Urinary bladder (tissue), 3 donors: ENCODE measurements at regions not wholly inside any gene's neighbourhood (a gene's known extent, or its start where the extent isn't known, plus 50 kb on each side); places are given as distances from the start of the nearest gene placed in this dataset.

Experiments used
- DNase-seq: peaks from one replicate; pipeline ENCODE4 v3.0.0-alpha.2; 2015; ENCODE audit errors: extremely low spot score
- H3K27ac ChIP-seq: one replicate; pipeline ENCODE4 v1.5.1; 2013; ENCODE audit warnings: low read depth, mild to moderate bottlenecking, moderate library complexity
- H3K36me3 ChIP-seq: one replicate; pipeline ENCODE4 v1.6.1; 2013; ENCODE audit warnings: mild to moderate bottlenecking, moderate library complexity; ENCODE audit not compliant: insufficient read depth
- H3K4me1 ChIP-seq: one replicate; pipeline ENCODE4 v1.6.1; 2013; ENCODE audit warnings: mild to moderate bottlenecking, moderate library complexity; ENCODE audit not compliant: insufficient read depth
- H3K4me3 ChIP-seq: one replicate; pipeline ENCODE4 v1.5.1; 2013; ENCODE audit warnings: low read depth, low read length
- WGBS: extraction: QIAGEN DNeasy Blood & Tissue Kit; methylation state at CpG from one replicate; pipeline ENCODE4 v1.1.7; 2013; 5-methylcytosine and 5-hydroxymethylcytosine counted together
- donor health status: healthy with polysubstance abuse.
- donor health status: healthy.

- H3K27ac ChIP-seq, result no peak overlapping the region
- H3K36me3 ChIP-seq, result no peaks in the 10 kb centered on the region
- 93% methylated on average over 4 of the region's 4 CpGs for WGBS
- no peaks in the 10 kb centered on the region for H3K4me1 ChIP-seq
- H3K4me3 ChIP-seq, result no peak overlapping the region
- no peak for DNase-seq
These were observed 122.4 kb upstream of the OSMR start for GRCh38 chr5:38723426-38723825.

DNA sequence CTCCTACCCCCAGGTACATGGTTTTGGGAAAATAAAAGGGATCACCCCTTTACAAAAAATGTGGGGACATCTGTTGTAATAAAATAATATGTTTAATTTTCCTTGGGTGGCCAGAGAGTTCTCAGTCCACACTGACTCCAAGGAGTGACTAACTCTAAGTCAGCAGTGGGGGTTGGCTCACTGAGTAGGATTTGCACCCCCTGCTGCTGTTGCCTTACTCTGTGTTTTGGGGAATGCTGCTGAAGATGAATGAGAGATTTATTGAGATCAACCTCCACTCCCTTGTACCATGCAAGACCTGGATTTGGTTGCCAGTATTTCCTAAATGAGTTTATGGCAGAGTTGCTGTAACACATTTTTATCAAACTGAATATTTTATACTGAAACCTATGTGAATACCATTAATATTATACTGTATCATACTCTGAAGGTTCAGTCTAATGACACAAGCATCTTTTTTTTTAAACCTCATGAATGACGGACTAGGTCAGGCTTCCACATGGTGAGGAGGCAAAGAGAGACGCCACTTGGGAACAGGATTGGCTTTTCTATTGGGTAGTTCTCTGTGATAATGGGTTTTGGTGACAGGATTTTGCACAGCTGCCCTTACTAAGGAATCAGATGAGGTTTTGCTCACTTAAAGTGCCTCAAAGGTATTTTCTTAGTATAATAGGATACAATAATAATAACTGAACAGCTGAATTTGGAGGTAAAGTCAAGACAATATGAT lies 121.3 kb upstream of the OSMR start:
- Histone ChIP-seq H3K4me3 (no peak overlapping the region), H3K4me1 (no peaks in the 10 kb centered on the region), H3K27ac (no peak overlapping the region), H3K36me3 (no peaks in the 10 kb centered on the region)
- 97% methylated on average over 2 of the region's 2 CpGs for WGBS
- DNase-seq, result no peak

GRCh38 chr5:38725371-38725865 lies 120.4 kb upstream of the OSMR start:
- 72% methylated on average over 10 of the region's 10 CpGs for WGBS
- Histone ChIP-seq H3K27ac (no peak overlapping the region), H3K4me3 (no peak overlapping the region), H3K4me1 (no peaks in the 10 kb centered on the region), H3K36me3 (no peaks in the 10 kb centered on the region)
- DNase-seq, result no peak

DNA sequence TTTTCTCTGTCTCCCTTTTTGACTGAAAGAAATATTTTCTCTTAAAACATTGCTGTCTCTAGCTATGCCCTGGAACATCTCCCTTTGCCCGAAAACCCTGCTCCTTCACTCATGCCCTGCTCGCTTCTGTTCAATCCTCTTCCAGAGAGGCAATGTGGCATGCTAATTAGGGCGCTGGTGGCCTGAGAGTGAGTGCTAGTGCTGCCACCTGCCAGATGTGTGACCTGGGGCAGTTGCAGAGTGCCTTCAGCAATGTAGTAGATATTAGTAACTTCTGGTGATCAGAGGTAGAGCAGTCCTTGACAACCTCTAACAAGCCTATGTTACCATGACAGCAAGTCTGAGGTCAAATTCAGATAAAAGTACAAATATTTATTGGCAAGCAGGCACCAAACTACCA lies 119.5 kb upstream of the OSMR start:
- no peaks in the 10 kb centered on the region for H3K4me1 ChIP-seq
- no peaks in the 10 kb centered on the region for H3K36me3 ChIP-seq
- DNase-seq, result no peak
- H3K27ac ChIP-seq, result no peak overlapping the region
- no peak overlapping the region for H3K4me3 ChIP-seq
- 81% methylated on average over 3 of the region's 3 CpGs for WGBS

DNA sequence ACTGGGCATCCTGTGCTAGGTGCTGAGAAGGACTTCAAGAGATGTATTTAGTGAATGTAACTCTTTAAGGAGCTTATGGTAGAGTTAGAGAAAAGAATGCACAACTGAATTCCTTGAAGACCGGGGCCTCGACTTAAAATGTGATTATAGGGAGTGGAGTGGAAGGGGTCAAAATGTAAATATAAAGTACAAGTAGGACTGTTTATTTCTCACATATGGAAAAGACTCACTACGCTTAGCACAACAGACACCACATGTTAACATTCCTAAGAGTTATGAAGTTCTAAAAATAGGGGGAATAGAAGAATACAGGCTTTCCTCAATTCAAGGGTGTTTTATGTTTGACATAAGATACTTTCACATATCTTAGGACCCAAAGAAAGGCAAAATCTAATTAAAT lies 117.8 kb upstream of the OSMR start:
- no peak for DNase-seq
- Histone ChIP-seq H3K4me3 (no peak overlapping the region), H3K36me3 (no peaks in the 10 kb centered on the region), H3K27ac (no peak overlapping the region), H3K4me1 (no peaks in the 10 kb centered on the region)
- whole genome bisulfite sequencing, result 41% methylated on average over 3 of the region's 3 CpGs

GRCh38 chr5:38731461-38731860 lies 114.4 kb upstream of the OSMR start:
- H3K36me3 ChIP-seq, result no peaks in the 10 kb centered on the region
- no peaks in the 10 kb centered on the region for H3K4me1 ChIP-seq
- 63% methylated on average over 4 of the region's 4 CpGs for WGBS
- H3K4me3 ChIP-seq, result no peak overlapping the region
- DNase-seq, result no peak
- H3K27ac ChIP-seq, result no peak overlapping the region

DNA sequence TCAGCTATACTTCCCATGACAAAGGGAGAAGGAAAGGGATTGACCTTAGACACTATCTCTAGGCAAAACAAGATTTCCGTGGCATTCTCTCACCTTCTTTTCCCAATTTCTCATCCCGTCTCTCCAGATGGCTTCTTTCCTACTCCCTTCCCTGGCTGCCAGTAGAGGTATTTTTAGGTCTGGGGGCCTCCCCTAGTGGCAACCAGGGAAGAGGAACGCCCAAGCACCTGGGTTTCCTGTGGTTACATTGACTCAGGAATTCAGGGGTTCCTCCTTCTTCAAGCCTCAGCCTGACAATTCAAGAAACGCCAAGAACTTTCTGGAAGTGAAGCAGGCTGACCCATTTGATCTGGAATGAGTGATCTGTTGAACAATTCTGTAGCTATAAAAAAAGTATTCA lies 111.5 kb upstream of the OSMR start:
- no peaks in the 10 kb centered on the region for H3K36me3 ChIP-seq
- no peak overlapping the region for H3K27ac ChIP-seq
- H3K4me1 ChIP-seq, result no peaks in the 10 kb centered on the region
- DNase-seq, result no peak
- 83% methylated on average over 4 of the region's 4 CpGs for WGBS
- no peak overlapping the region for H3K4me3 ChIP-seq

GRCh38 chr5:38736089-38736488 lies 109.7 kb upstream of the OSMR start:
- Histone ChIP-seq H3K36me3 (no peaks in the 10 kb centered on the region), H3K4me1 (no peaks in the 10 kb centered on the region), H3K4me3 (no peak overlapping the region), H3K27ac (no peak overlapping the region)
- WGBS, result 64% methylated on average over 2 of the region's 2 CpGs
- DNase-seq, result no peak

GRCh38 chr5:38737976-38738375 lies 107.8 kb upstream of the OSMR start:
- H3K27ac ChIP-seq, result no peak overlapping the region
- H3K4me3 ChIP-seq, result no peak overlapping the region
- no peaks in the 10 kb centered on the region for H3K36me3 ChIP-seq
- H3K4me1 ChIP-seq, result no peaks in the 10 kb centered on the region
- 96% methylated on average over 6 of the region's 6 CpGs for WGBS
- DNase-seq, result no peak

DNA sequence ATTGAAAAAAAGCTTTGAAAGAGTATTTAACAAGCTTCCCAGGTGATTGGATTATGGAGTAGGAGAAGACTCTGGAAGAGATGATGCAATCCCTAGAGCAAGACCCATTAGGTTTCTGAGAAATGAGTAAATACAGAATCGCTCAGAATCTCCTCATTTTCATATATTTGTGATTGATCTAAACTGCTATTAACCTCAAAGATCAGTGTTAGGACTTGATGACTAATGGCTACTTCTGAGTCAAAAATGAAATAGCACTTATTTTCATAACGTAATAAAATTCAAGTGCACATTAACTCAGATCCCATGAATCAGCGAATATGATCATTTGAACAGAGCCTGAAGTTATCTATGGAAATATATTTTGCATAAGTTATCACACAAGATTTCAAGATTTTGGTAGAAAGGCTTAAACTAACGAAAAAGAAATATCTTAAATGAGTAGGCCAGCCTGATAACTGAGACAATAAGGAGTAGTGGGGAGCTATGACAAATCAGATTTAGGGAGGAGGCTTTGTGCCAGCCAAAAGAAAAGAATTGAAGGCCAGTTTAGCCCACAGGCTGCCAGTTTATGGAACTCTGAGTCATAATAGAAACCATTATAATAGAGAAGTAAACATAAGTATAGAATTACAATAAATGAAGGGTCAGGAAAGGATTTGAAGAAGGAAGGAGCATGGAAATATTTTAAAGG lies 106.7 kb upstream of the OSMR start:
- no peaks in the 10 kb centered on the region for H3K4me1 ChIP-seq
- WGBS, result 94% methylated on average over 4 of the region's 4 CpGs
- H3K4me3 ChIP-seq, result no peak overlapping the region
- no peak overlapping the region for H3K27ac ChIP-seq
- DNase-seq, result no peak
- no peaks in the 10 kb centered on the region for H3K36me3 ChIP-seq

- WGBS, result 88% methylated on average over 1 of the region's 1 CpG
- no peak overlapping the region for H3K4me3 ChIP-seq
- H3K27ac ChIP-seq, result no peak overlapping the region
- H3K36me3 ChIP-seq, result no peaks in the 10 kb centered on the region
- DNase-seq, result no peak
- H3K4me1 ChIP-seq, result no peaks in the 10 kb centered on the region
These were observed 106.1 kb upstream of the OSMR start for GRCh38 chr5:38739705-38740045.

DNA sequence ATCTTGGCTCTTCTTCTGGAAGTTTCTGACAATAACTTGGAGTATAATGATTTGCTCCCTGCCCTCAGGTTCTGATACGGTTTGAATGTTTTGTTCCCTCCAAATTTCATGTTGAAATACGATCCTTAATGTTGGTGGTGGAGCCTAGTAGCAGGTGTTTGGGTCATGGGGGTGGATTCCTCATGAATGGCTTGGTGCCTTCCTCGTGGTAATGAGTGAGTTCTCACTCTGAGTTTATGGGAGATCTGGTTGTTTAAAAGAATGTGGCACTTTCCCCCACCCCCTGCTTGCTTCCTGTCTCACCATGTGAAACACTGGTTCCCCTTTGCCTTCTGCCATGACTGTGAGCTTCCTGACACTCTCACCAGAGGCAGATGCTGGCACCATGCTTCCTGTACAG lies 103.0 kb upstream of the OSMR start:
- Histone ChIP-seq H3K36me3 (no peaks in the 10 kb centered on the region), H3K27ac (no peak overlapping the region), H3K4me3 (no peak overlapping the region), H3K4me1 (no peaks in the 10 kb centered on the region)
- no peak for DNase-seq
- 81% methylated on average over 3 of the region's 3 CpGs for WGBS

DNA sequence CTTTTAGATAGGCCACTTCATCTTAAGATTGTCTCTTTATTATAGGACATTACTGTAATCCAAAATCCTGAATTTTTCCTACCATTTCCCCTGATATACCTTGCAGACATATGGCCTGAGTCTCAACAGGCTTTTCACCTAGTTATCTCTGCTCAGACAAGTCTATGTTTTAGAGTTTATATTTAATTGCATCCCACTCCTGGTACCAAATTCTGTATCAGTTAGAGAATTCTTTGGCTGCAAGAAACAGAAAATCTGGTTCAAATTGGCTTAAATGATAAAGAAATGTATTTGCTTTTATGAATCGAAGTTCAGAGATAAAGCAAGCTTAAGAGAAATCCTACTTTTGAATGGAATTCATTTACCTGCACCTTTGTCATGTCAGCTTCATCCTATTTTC lies 102.2 kb upstream of the OSMR start:
- no peak for DNase-seq
- 73% methylated on average over 1 of the region's 1 CpG for WGBS
- H3K4me1 ChIP-seq, result no peaks in the 10 kb centered on the region

DNA sequence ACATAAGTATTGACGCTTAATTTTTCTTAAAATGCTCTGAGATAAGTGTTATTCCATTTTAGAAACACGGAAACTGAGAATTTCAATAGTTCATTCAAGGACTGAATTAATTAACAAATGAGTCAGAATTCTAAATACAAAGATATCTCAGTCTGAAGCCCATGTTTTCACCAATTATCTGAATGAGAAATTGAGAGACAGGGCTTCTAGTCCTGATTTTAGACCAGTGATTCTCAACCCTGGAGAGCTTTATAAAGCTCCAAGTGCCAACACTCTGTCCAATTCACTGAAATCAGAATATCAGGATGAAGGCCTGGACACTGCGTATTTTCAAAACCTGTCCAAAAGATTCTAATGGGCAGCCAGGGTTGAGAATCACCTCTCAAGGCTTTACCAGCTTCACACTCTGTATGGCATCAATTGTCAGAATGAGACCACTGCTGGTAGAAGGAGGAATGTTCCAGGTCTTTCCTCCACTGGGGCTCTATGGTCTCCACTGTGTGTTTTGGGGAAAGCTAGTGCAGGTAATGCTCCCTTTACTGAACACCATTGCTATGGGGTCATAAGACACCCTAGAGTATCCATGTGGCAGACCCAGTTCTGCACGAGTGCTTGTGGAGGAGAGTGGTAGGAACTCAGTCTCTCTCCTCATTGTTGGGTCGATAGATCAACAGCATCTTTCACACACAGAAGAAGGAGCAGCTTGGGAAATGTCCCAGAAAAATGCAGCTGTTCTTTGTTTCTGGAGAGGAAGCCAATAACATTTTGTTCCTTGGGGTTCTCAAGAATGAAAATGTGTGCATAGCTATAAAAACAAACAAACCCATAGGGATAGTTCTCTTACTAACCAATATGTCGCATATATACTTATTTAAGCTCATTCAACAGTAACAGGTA lies 99.7 kb upstream of the OSMR start:
- WGBS, result 77% methylated on average over 6 of the region's 6 CpGs
- H3K27ac ChIP-seq, result no peak overlapping the region

More for the DNA sequence above, 102.2 kb upstream of the OSMR start:
- H3K4me3 ChIP-seq, result no peak overlapping the region
- H3K27ac ChIP-seq, result no peak overlapping the region
- H3K36me3 ChIP-seq, result no peaks in the 10 kb centered on the region

More for the DNA sequence above, 99.7 kb upstream of the OSMR start:
- H3K4me3 ChIP-seq, result no peak overlapping the region
- H3K36me3 ChIP-seq, result no peaks in the 10 kb centered on the region
- DNase-seq, result no peak
- H3K4me1 ChIP-seq, result no peaks in the 10 kb centered on the region
